ACC112 (cell line): ENCODE measurements at regions not wholly inside any gene's neighbourhood (a gene's known extent, or its start where the extent isn't known, plus 50 kb on each side); places are given as distances from the start of the nearest gene placed in this dataset.

ENCODE experiments used
- H2AFZ ChIP-seq: fragments of 200-600 bp; sonication (generic); one replicate; pipeline ENCODE4 v1.6.0; 2017; ENCODE audit warnings: antibody characterized with exemption, low read length; ENCODE audit not compliant: unreplicated experiment
- H3K27ac ChIP-seq: fragments of 200-600 bp; sonication (generic); 2 replicates; pipeline ENCODE4 v1.5.1; 2014; ENCODE audit warnings: low read depth, mild to moderate bottlenecking, antibody characterized with exemption, low read length, moderate library complexity
- H3K27me3 ChIP-seq: fragments of 200-600 bp; sonication (generic); 2 replicates; pipeline ENCODE4 v1.6.1; 2014; ENCODE audit warnings: mild to moderate bottlenecking, antibody characterized with exemption, low read length, moderate library complexity, mixed read lengths; ENCODE audit not compliant: insufficient read depth
- H3K36me3 ChIP-seq: fragments of 200-600 bp; sonication (generic); 2 replicates; pipeline ENCODE4 v1.6.1; 2016; ENCODE audit warnings: mild to moderate bottlenecking, antibody characterized with exemption, low read length, moderate library complexity, mixed read lengths; ENCODE audit not compliant: insufficient read depth
- H3K4me1 ChIP-seq: fragments of 200-600 bp; sonication (generic); one replicate; pipeline ENCODE4 v1.6.1; 2016; ENCODE audit warnings: low read length, mixed read lengths; ENCODE audit not compliant: insufficient read depth, unreplicated experiment, control insufficient read depth
- H3K4me3 ChIP-seq: fragments of 200-600 bp; sonication (generic); 2 replicates; pipeline ENCODE4 v1.5.1; 2014; ENCODE audit warnings: mild to moderate bottlenecking, low read depth, low read length
- H3K79me2 ChIP-seq: fragments of 200-600 bp; sonication (generic); one replicate; pipeline ENCODE4 v1.6.0; 2016; ENCODE audit warnings: low read length; ENCODE audit not compliant: control insufficient read depth, unreplicated experiment, insufficient read depth

- no peak overlapping the region for H3K27ac ChIP-seq
- no peaks in the 10 kb centered on the region for H3K27me3 ChIP-seq
- no peaks in the 10 kb centered on the region for H3K36me3 ChIP-seq
- no peaks in the 10 kb centered on the region for H3K4me1 ChIP-seq
- no peaks in the 10 kb centered on the region for H3K79me2 ChIP-seq
- H3K4me3 ChIP-seq = no peak overlapping the region
- H2AFZ ChIP-seq = no peak overlapping the region
Measured at GRCh38 chr4:58723954-58724353, 1613.8 kb upstream of the IGFBP7 start.

- Histone ChIP-seq H3K79me2 (no peaks in the 10 kb centered on the region), H3K27ac (no peak overlapping the region), H3K27me3 (no peaks in the 10 kb centered on the region), H3K4me3 (no peak overlapping the region), H3K36me3 (no peaks in the 10 kb centered on the region), H3K4me1 (no peaks in the 10 kb centered on the region), H2AFZ (no peak overlapping the region)
Measured at GRCh38 chr4:58711039-58711438, 1600.9 kb upstream of the IGFBP7 start.

- Histone ChIP-seq H3K4me3 (no peak overlapping the region), H2AFZ (no peak overlapping the region), H3K27me3 (no peaks in the 10 kb centered on the region), H3K4me1 (no peaks in the 10 kb centered on the region), H3K27ac (no peak overlapping the region), H3K36me3 (no peaks in the 10 kb centered on the region), H3K79me2 (no peaks in the 10 kb centered on the region)
Measured at GRCh38 chr4:58688568-58688967, 1578.4 kb upstream of the IGFBP7 start.

GRCh38 chr4:58679886-58680285, 1569.7 kb upstream of the IGFBP7 start:
- Histone ChIP-seq H3K27me3 (no peaks in the 10 kb centered on the region), H2AFZ (no peak overlapping the region), H3K79me2 (no peaks in the 10 kb centered on the region), H3K4me3 (no peak overlapping the region), H3K4me1 (no peaks in the 10 kb centered on the region), H3K27ac (no peak overlapping the region), H3K36me3 (no peaks in the 10 kb centered on the region)

GRCh38 chr4:58679051-58679450, 1568.9 kb upstream of the IGFBP7 start:
- Histone ChIP-seq H3K27ac (no peak overlapping the region), H3K79me2 (no peaks in the 10 kb centered on the region), H3K4me1 (no peaks in the 10 kb centered on the region), H3K4me3 (no peak overlapping the region), H2AFZ (no peak overlapping the region), H3K36me3 (no peaks in the 10 kb centered on the region), H3K27me3 (no peaks in the 10 kb centered on the region)

- Histone ChIP-seq H2AFZ (no peak overlapping the region), H3K27ac (no peak overlapping the region), H3K79me2 (no peaks in the 10 kb centered on the region), H3K4me3 (no peak overlapping the region), H3K27me3 (no peaks in the 10 kb centered on the region), H3K4me1 (no peaks in the 10 kb centered on the region), H3K36me3 (no peaks in the 10 kb centered on the region)
Measured at GRCh38 chr4:58669783-58670182, 1559.6 kb upstream of the IGFBP7 start.

GRCh38 chr4:58665649-58666048, 1555.5 kb upstream of the IGFBP7 start:
- no peaks in the 10 kb centered on the region for H3K36me3 ChIP-seq

GRCh38 chr4:58658701-58659100, 1548.5 kb upstream of the IGFBP7 start:
- Histone ChIP-seq H2AFZ (no peak overlapping the region), H3K4me3 (no peak overlapping the region), H3K79me2 (no peaks in the 10 kb centered on the region), H3K4me1 (no peaks in the 10 kb centered on the region), H3K36me3 (no peaks in the 10 kb centered on the region), H3K27ac (no peak overlapping the region), H3K27me3 (no peaks in the 10 kb centered on the region)

More at GRCh38 chr4:58665649-58666048, 1555.5 kb upstream of the IGFBP7 start:
- Histone ChIP-seq H3K4me1 (no peaks in the 10 kb centered on the region), H3K27ac (no peak overlapping the region), H3K79me2 (no peaks in the 10 kb centered on the region), H3K27me3 (no peaks in the 10 kb centered on the region), H2AFZ (no peak overlapping the region), H3K4me3 (no peak overlapping the region)

GRCh38 chr4:58653251-58653650, 1543.1 kb upstream of the IGFBP7 start:
- Histone ChIP-seq H3K27ac (no peak overlapping the region), H3K4me3 (no peak overlapping the region), H2AFZ (no peak overlapping the region)

GRCh38 chr4:58649226-58649625, 1539.0 kb upstream of the IGFBP7 start:
- Histone ChIP-seq H3K27me3 (no peaks in the 10 kb centered on the region), H3K36me3 (no peaks in the 10 kb centered on the region), H3K79me2 (no peaks in the 10 kb centered on the region), H3K4me3 (no peak overlapping the region), H2AFZ (no peak overlapping the region), H3K27ac (no peak overlapping the region), H3K4me1 (no peaks in the 10 kb centered on the region)

More at GRCh38 chr4:58653251-58653650, 1543.1 kb upstream of the IGFBP7 start:
- Histone ChIP-seq H3K36me3 (no peaks in the 10 kb centered on the region), H3K27me3 (no peaks in the 10 kb centered on the region), H3K4me1 (no peaks in the 10 kb centered on the region), H3K79me2 (no peaks in the 10 kb centered on the region)

- H3K27ac ChIP-seq = no peak overlapping the region
- H3K27me3 ChIP-seq = no peaks in the 10 kb centered on the region
- H3K79me2 ChIP-seq = no peaks in the 10 kb centered on the region
- no peak overlapping the region for H2AFZ ChIP-seq
- H3K4me3 ChIP-seq = no peak overlapping the region
- no peaks in the 10 kb centered on the region for H3K4me1 ChIP-seq
- no peaks in the 10 kb centered on the region for H3K36me3 ChIP-seq
Measured at GRCh38 chr4:58646126-58646525, 1535.9 kb upstream of the IGFBP7 start.
